IPS-18a (cell line): ENCODE measurements at regions not wholly inside any gene's neighbourhood (a gene's known extent, or its start where the extent isn't known, plus 50 kb on each side); places are given as distances from the start of the nearest gene placed in this dataset.
"Not testable (repeated sequence)": the region's sequence is repeated elsewhere in the genome, so short reads cannot be mapped to it uniquely, and the experiment has no call there.

Source experiments
- H3K27ac ChIP-seq: one replicate; pipeline ENCODE4 v1.5.1; 2013; ENCODE audit warnings: low read length
- H3K27me3 ChIP-seq: one replicate; pipeline ENCODE4 v1.6.1; 2013; ENCODE audit warnings: mild to moderate bottlenecking, low read length; ENCODE audit not compliant: control insufficient read depth, insufficient read depth
- H3K36me3 ChIP-seq: one replicate; pipeline ENCODE4 v1.6.1; 2013; ENCODE audit warnings: low read depth, low read length; ENCODE audit not compliant: control insufficient read depth
- H3K4me1 ChIP-seq: one replicate; pipeline ENCODE4 v1.6.1; 2013; ENCODE audit warnings: low read depth, low read length; ENCODE audit not compliant: control insufficient read depth
- H3K4me3 ChIP-seq: one replicate; pipeline ENCODE4 v1.5.1; 2013; ENCODE audit warnings: low read length
- H3K9ac ChIP-seq: one replicate; pipeline ENCODE4 v1.6.1; 2013; ENCODE audit warnings: mild to moderate bottlenecking, low read length, moderate library complexity
- H3K9me3 ChIP-seq: one replicate; pipeline ENCODE4 v1.6.1; 2013; ENCODE audit warnings: low read depth, low read length; ENCODE audit not compliant: control insufficient read depth

DNA sequence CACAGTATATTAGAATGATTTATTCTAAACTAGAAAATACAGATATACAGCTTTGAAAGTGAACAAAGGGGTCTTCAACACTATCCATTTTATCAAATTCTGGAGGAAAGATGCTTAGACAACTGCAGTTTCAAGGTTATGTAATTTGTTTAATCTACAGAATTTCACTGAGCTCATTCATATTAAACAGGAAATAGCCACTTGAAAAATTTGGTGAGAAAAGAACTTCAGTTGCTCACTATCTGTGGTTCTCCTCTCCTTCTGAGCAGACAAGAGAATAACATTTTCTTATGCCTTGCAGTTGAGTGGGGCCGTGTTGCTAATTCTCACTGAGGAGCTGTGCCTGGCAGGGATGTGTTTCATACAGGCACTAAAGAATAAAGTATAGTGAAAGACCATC is 1428.2 kb downstream of the CDH12 start:
- H3K9me3 ChIP-seq, result no peaks in the 10 kb centered on the region
- H3K36me3 ChIP-seq, result no peaks in the 10 kb centered on the region
- no peaks in the 10 kb centered on the region for H3K4me1 ChIP-seq
- no peak overlapping the region for H3K4me3 ChIP-seq
- no peaks in the 10 kb centered on the region for H3K27me3 ChIP-seq
- H3K9ac ChIP-seq, result no peak overlapping the region
- H3K27ac ChIP-seq, result no peak overlapping the region

DNA sequence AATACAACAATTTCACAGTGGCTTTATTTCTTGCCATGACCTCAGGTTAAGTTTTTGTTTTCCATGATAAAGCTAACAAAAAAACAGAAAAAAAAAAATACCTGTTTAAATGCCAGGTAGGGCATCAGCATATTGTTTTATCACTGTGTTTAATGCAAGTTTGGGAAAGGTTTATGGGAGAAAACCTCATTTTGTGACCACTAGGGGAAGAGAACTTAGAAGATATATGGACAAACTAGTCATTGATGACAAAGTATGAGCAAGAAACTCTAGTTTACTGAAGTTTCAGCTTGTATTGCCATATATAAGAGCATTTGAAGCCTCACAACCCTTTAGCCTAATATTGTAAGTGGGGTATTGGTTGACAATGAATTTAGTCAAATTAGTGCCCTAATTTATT is 1431.4 kb upstream of the CDH18 start:
- H3K9me3 ChIP-seq, result no peaks in the 10 kb centered on the region
- no peak overlapping the region for H3K9ac ChIP-seq
- no peaks in the 10 kb centered on the region for H3K4me1 ChIP-seq
- no peak overlapping the region for H3K4me3 ChIP-seq
- no peaks in the 10 kb centered on the region for H3K36me3 ChIP-seq
- H3K27me3 ChIP-seq, result no peaks in the 10 kb centered on the region
- H3K27ac ChIP-seq, result no peak overlapping the region

- not testable (repeated sequence) for H3K27ac ChIP-seq, H3K4me3 ChIP-seq, H3K27me3 ChIP-seq, H3K9ac ChIP-seq, H3K36me3 ChIP-seq, H3K4me1 ChIP-seq, H3K9me3 ChIP-seq
Measured at GRCh38 chr5:21402089-21402488, 1414.1 kb upstream of the CDH18 start.

DNA sequence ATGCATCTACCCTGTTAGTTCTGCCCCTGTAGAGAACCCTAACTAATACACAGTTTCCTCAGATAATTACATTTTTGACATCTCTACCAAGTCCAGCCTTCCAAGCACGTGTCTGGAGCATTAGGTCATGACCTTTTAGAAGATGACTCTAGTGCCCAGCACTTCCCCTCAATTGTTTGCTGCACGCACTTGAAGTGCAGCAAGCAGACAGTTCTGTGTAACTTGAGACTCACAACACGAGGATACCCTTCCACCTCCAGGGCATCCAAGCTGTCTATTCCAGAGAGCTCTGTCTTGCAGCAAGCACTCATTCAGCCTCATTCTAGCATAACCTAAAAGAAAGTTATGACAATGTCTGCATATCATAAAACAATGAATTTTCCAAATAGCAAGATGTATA is 1410.5 kb upstream of the CDH18 start:
- H3K9me3 ChIP-seq, result no peaks in the 10 kb centered on the region
- no peaks in the 10 kb centered on the region for H3K4me1 ChIP-seq
- no peak overlapping the region for H3K4me3 ChIP-seq
- H3K36me3 ChIP-seq, result no peaks in the 10 kb centered on the region
- H3K27me3 ChIP-seq, result no peaks in the 10 kb centered on the region
- H3K27ac ChIP-seq, result no peak overlapping the region
- H3K9ac ChIP-seq, result no peak overlapping the region

DNA sequence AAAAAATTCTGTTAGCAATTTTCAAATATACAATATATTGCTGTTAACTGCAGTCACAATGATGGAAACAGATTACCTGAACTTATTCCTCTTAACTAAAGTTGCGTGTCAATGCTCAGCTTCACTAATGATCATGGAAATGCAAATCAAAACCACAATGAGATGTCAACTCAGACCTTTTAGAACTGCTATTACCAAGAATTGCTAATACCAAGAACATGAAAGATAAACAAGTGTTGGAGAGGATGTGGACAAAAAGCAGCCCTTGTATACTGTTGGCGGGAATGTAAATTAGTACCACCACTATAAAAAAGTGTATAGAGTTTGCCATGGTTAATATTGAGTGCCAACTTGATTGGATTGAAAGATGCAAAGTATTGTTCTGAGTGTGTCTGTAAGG is 1409.7 kb upstream of the CDH18 start:
- no peaks in the 10 kb centered on the region for H3K27me3 ChIP-seq
- H3K9me3 ChIP-seq, result no peaks in the 10 kb centered on the region
- no peak overlapping the region for H3K27ac ChIP-seq
- no peaks in the 10 kb centered on the region for H3K36me3 ChIP-seq
- no peaks in the 10 kb centered on the region for H3K4me1 ChIP-seq
- no peak overlapping the region for H3K9ac ChIP-seq
- H3K4me3 ChIP-seq, result no peak overlapping the region

- H3K27me3 ChIP-seq, result no peaks in the 10 kb centered on the region
- H3K4me3 ChIP-seq, result no peak overlapping the region
- no peaks in the 10 kb centered on the region for H3K9me3 ChIP-seq
- H3K9ac ChIP-seq, result no peak overlapping the region
- no peak overlapping the region for H3K27ac ChIP-seq
- H3K36me3 ChIP-seq, result no peaks in the 10 kb centered on the region
- no peaks in the 10 kb centered on the region for H3K4me1 ChIP-seq
Measured at GRCh38 chr5:21391506-21391905, 1403.5 kb upstream of the CDH18 start.

DNA sequence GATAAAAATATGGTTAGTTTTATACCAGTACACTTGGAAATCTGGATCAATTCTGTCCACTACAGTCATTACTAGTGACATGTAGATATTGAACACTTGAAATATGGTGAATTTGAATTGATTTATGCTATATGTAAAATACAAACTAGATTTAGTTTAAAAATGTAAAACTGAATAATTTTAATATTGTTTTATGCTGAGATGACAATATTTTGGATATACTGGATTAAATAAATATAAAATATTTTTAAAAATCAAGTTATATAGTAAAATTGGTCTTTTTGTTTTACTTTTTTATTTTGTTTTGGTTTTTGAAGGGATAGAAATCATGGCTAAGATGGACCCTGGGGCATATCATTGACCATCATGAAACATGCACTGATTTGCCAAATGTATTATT is 1372.8 kb upstream of the CDH18 start:
- H3K4me1 ChIP-seq, H3K9me3 ChIP-seq, H3K4me3 ChIP-seq, H3K9ac ChIP-seq, H3K27ac ChIP-seq, H3K27me3 ChIP-seq, H3K36me3 ChIP-seq: not testable (repeated sequence)

DNA sequence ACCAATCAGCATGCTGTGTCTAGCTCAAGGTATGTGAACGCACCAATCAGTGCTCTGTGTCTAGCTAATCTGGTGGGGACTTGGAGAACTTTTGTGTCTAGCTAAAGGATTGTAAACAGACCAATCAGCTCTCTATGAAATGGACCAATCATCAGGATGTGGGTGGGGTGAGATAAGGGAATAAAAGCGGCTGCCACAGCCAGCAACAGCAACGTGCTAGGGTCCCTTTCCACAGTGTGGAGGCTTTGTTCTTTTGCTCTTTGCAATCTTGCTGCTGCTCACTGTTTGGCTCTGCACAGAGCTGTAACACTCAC is 1353.9 kb upstream of the CDH18 start:
- H3K4me3 ChIP-seq, H3K4me1 ChIP-seq, H3K27me3 ChIP-seq, H3K36me3 ChIP-seq, H3K9ac ChIP-seq, H3K9me3 ChIP-seq, H3K27ac ChIP-seq: not testable (repeated sequence)

DNA sequence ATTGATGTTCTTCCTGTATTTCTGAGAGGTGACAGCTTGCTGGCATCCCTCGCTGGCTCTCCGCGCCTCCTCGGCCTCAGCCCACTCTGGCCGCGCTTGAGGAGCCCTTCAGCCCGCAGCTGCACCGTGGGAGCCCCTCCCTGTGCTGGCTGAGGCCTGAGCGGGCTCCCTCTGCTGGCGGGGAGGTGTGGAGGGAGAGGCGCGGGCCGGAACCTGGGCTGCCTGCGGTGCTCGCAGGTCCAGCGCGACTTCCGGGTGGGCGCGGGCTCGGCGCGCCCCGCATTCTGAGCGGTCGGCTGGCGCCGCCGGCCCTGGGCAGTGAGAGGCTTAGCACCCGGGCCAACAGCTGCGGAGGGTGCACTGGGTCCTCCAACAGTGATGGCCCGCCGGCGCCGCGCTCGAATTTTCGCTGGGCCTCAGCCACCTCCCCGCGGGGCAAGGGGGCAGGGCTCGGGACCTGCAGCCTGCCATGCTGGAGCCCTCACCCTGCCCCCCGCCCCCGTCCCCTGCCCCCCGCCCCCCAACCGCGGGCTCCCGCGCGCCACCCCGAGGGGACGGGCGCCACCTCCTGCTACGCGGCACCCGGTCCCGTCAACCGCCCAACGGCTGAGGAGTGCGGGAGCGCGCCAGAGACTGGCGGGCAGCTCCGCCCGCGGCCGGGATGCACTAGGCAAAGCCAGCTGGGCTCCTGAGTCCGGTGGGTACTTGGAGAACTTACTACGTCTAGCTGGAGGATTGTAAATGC is 1353.4 kb upstream of the CDH18 start:
- H3K27ac ChIP-seq, H3K27me3 ChIP-seq, H3K4me1 ChIP-seq, H3K36me3 ChIP-seq, H3K9ac ChIP-seq, H3K9me3 ChIP-seq, H3K4me3 ChIP-seq: not testable (repeated sequence)

DNA sequence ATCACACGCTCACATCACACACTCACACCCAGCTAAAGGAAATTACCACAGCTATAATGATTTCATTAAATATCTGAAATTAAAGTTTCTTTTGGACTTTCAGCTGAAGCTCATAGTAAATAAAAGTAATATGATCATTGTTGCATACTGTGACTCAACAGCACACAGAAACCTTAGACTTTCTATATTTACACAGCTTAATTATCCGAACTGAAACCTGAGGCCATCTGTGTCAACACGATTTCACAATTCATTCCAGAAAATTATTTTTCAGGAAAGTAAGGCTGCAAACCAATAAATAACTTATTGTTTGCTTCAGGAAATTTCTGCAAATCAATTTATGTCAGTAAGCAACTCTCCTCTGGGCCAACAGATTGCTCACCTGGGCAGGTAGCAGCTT is 1352.2 kb upstream of the CDH18 start:
- H3K4me3 ChIP-seq, H3K9ac ChIP-seq, H3K36me3 ChIP-seq, H3K9me3 ChIP-seq, H3K27ac ChIP-seq, H3K4me1 ChIP-seq, H3K27me3 ChIP-seq: not testable (repeated sequence)

GRCh38 chr5:21336478-21336877 is 1348.5 kb upstream of the CDH18 start:
- not testable (repeated sequence) for H3K9me3 ChIP-seq, H3K36me3 ChIP-seq, H3K27ac ChIP-seq, H3K4me3 ChIP-seq, H3K4me1 ChIP-seq, H3K9ac ChIP-seq, H3K27me3 ChIP-seq

GRCh38 chr5:21315376-21315775 is 1327.4 kb upstream of the CDH18 start:
- H3K27ac ChIP-seq, H3K4me1 ChIP-seq, H3K36me3 ChIP-seq, H3K27me3 ChIP-seq, H3K9ac ChIP-seq, H3K9me3 ChIP-seq, H3K4me3 ChIP-seq: not testable (repeated sequence)
